K562 (cell line): ENCODE measurements at regions not wholly inside any gene's neighbourhood (a gene's known extent, or its start where the extent isn't known, plus 50 kb on each side); places are given as distances from the start of the nearest gene placed in this dataset.

ENCODE experiments used
- FOXM1 ChIP-seq, 2 experiments: fragments of 450-650 bp in 1 of 2; sonication (generic) in 1 of 2; formaldehyde crosslinking in 1 of 2; IDR thresholded peaks; 2 replicates each; pipeline versions ENCODE4 v1.6.1 to v1.9.0; 2017 to 2022; ENCODE audit warnings: low read depth in 2 of 2, mild to moderate bottlenecking in 2 of 2, missing genetic modification reagents in 1 of 2, moderate library complexity in 1 of 2
- HCFC1 ChIP-seq: IDR thresholded peaks from 2 replicates; pipeline ENCODE4 v1.6.1; 2012; ENCODE audit warnings: low read depth, low read length, improper control_type of control experiment
- HDAC1 ChIP-seq, 2 experiments: fragments of 450-650 bp; IDR thresholded peaks; 2 replicates each; pipeline ENCODE4 v1.6.1; 2016 to 2017; ENCODE audit warnings: inconsistent platforms in 1 of 2, mild to moderate bottlenecking in 1 of 2, moderate library complexity in 1 of 2
- PHB2 ChIP-seq: fragments of 450-650 bp; IDR thresholded peaks from 2 replicates; pipeline ENCODE4 v1.6.1; 2017; ENCODE audit warnings: low read depth
- PHF20 ChIP-seq: fragments of 450-650 bp; IDR thresholded peaks from 2 replicates; pipeline ENCODE4 v1.6.1; 2018; ENCODE audit not compliant: partially characterized antibody
- POLR2AphosphoS5 ChIP-seq: IDR thresholded peaks from 2 replicates; pipeline ENCODE4 v1.6.1; 2011; ENCODE audit warnings: mild to moderate bottlenecking, low read depth, low read length, moderate library complexity; ENCODE audit not compliant: control insufficient read depth, insufficient read depth
- RAD21 ChIP-seq, 2 experiments: fragments of 250-450 bp in 1 of 2; fragments of 450-650 bp in 1 of 2; sonication (Bioruptor Pico) in 1 of 2; formaldehyde crosslinking in 1 of 2; IDR thresholded peaks in 1 of 2; conservative IDR thresholded peaks in 1 of 2; 2 replicates each; pipeline versions ENCODE4 v1.4.0 to v1.8.0; 2020 to 2022; ENCODE audit warnings: mild to moderate bottlenecking in 2 of 2, moderate library complexity in 1 of 2
- ZBTB33 ChIP-seq: sonication (generic); formaldehyde crosslinking; IDR thresholded peaks from 2 replicates; pipeline ENCODE4 v1.8.1; 2023; ENCODE audit warnings: mild to moderate bottlenecking, missing genetic modification reagents
- ZNF146 ChIP-seq: IDR thresholded peaks from one replicate; pipeline ENCODE4 v1.6.1; 2018; ENCODE audit warnings: missing compliant biosample characterization; ENCODE audit not compliant: unreplicated experiment
- ZNF274 ChIP-seq: IDR thresholded peaks from 2 replicates; pipeline ENCODE4 v1.6.1; 2011; ENCODE audit warnings: low read depth, mild to moderate bottlenecking, low read length, moderate library complexity, borderline replicate concordance

GRCh38 chr14:99073431-99073830 is 198.6 kb downstream of the BCL11B start:
- TF ChIP-seq PHF20, result no peak
- no peak for TF ChIP-seq FOXM1 (IDR thresholded peaks at IDR 0.05; ENCODE audit: low read depth)
- TF ChIP-seq FOXM1 (CRISPR knock-in tag; IDR thresholded peaks at IDR 0.05; ENCODE audit: low read depth), result no peak
- no peak for TF ChIP-seq ZBTB33
- no peak for TF ChIP-seq PHB2
- TF ChIP-seq HCFC1, result no peak
- no peak for TF ChIP-seq ZNF146 (CRISPR knock-in tag)
- TF ChIP-seq POLR2AphosphoS5, result no peak
- no peak for TF ChIP-seq HDAC1 (IDR thresholded peaks at IDR 0.05)
- TF ChIP-seq ZNF274, result no peak
- TF ChIP-seq RAD21 (CRISPR knock-in tag; conservative IDR thresholded peaks at IDR 0.05 in 1 of 2, IDR thresholded peaks at IDR 0.05 in 1 of 2), result no peak
